ENCODE measurements at regions not wholly inside any gene's neighbourhood (a gene's known extent, or its start where the extent isn't known, plus 50 kb on each side); places are given as distances from the start of the nearest gene placed in this dataset.

DNA sequence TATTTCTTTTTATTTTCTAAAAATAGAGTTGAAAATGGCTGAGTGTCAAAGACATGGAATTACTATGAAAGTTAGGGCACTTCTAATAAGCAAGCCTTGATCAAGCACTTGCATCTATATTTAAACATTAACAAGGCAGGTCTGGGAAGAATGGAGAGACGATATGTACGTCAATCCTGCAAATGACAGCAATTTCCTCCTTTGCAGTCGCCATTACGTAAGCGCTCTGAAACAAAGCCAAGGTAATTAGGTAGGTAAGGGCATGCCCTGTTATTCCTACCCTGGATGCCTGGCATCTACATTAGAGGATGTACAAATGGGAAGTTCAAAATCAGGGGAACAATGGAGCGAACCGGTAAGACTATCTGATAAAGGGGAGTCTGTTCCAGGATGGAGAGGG lies 664.0 kb upstream of the ARGLU1 start:
- Histone ChIP-seq H3K36me3 (replicated peaks in 1 of 2; ENCODE audit: control insufficient read depth in 1 of 2, insufficient read depth in 2 of 2, low read length in 1 of 2) (no peaks in the 10 kb centered on the region), H3K27me3 (ENCODE audit: insufficient read depth) (no peaks in the 10 kb centered on the region), H4K20me1 (ENCODE audit: insufficient read depth) (no peaks in the 10 kb centered on the region; the same call in 1 of the 2 replicates), H2AFZ (ENCODE audit: low read depth) (no peak overlapping the region), H3K4me2 (no peak overlapping the region), H3K9me3 (no peaks in the 10 kb centered on the region), H3K9ac (no peak overlapping the region), H3K4me1 (ENCODE audit: control insufficient read depth in 1 of 2, insufficient read depth in 2 of 2, low read depth in 1 of 2, low read length in 1 of 2) (peaks cover 0 to 4% of the 10 kb centered on the region in 2 experiments; a peak in 2 of 4 replicates), H3K4me3 (ENCODE audit: low read depth in 2 of 2, low read length in 1 of 2) (no peak overlapping the region), H3K9me2 (no peaks in the 10 kb centered on the region), H3F3A (replicated peaks; ENCODE audit: insufficient read depth) (no peaks in the 10 kb centered on the region), H3K79me2 (ENCODE audit: insufficient read depth) (no peaks in the 10 kb centered on the region), H3K27ac (ENCODE audit: low read depth in 2 of 2, low read length in 1 of 2) (no peak overlapping the region)
- DNase-seq: no peak
- ChIA-PET CTCF (interaction anchor here (2.0 kb wide), 1 partner anchor 924 kb away, joined by 5 read pairs; no protein-coding TSS in a partner anchor), POLR2A (no interaction called here)
- TF ChIP-seq EP300 (IDR thresholded peaks at IDR 0.05; ENCODE audit: borderline replicate concordance in 1 of 2, low read depth in 1 of 2, low read length in 1 of 2): no peak
- WGBS (ENCODE audit: low lambda C conversion rate): 93% methylated on average over 7 of the region's 7 CpGs

DNA sequence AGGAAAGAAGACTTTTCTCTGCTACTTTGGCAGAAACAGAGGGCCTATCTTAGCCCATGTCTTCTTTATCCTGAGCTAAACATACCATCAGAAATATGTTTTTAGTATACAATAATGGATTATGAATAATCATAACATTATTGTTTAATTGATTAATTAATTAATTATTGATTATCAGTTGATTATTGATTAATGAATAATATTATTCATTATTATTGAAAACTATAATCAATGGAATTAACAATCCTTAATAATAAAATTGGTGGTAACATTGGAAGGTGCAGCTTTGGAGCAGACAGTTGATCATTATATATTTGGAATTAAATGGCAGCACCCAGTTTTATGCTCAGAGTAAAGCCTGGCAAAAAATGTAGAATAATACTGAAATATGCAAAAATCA lies 655.9 kb upstream of the ARGLU1 start:
- Histone ChIP-seq H3K27ac (ENCODE audit: low read depth in 2 of 2, low read length in 1 of 2) (no peak overlapping the region), H3K4me2 (no peak overlapping the region), H4K20me1 (ENCODE audit: insufficient read depth) (no peaks in the 10 kb centered on the region; the same call in 1 of the 2 replicates), H3K79me2 (ENCODE audit: insufficient read depth) (no peaks in the 10 kb centered on the region), H3K4me3 (ENCODE audit: low read depth in 2 of 2, low read length in 1 of 2) (no peak overlapping the region), H2AFZ (ENCODE audit: low read depth) (no peak overlapping the region), H3K9me3 (no peaks in the 10 kb centered on the region), H3K4me1 (ENCODE audit: control insufficient read depth in 1 of 2, insufficient read depth in 2 of 2, low read depth in 1 of 2, low read length in 1 of 2) (peaks cover 0 to 2% of the 10 kb centered on the region in 2 experiments; a peak in 1 of 4 replicates), H3K27me3 (ENCODE audit: insufficient read depth) (no peaks in the 10 kb centered on the region), H3K36me3 (replicated peaks in 1 of 2; ENCODE audit: control insufficient read depth in 1 of 2, insufficient read depth in 2 of 2, low read length in 1 of 2) (no peaks in the 10 kb centered on the region), H3F3A (replicated peaks; ENCODE audit: insufficient read depth) (no peaks in the 10 kb centered on the region), H3K9me2 (no peaks in the 10 kb centered on the region), H3K9ac (no peak overlapping the region)
- CTCF ChIA-PET: interaction anchor here (0.9 to 2.0 kb wide), 3 partner anchors 13 to 427 kb away, joined by 3 to 5 read pairs (median 3); no protein-coding TSS in a partner anchor
- DNase-seq: no peak
- POLR2A ChIA-PET: no interaction called here
- no peak for TF ChIP-seq FOSL2 (IDR thresholded peaks at IDR 0.05; ENCODE audit: borderline replicate concordance, low read depth)
- TF ChIP-seq GABPA (IDR thresholded peaks at IDR 0.05; ENCODE audit: low read depth): no peak
- TF ChIP-seq FOXM1 (IDR thresholded peaks at IDR 0.05; ENCODE audit: low read depth): no peak
- no peak for TF ChIP-seq RAD21 (IDR thresholded peaks at IDR 0.05; ENCODE audit: low read length)
- no peak for TF ChIP-seq EZH2phosphoT487 (IDR thresholded peaks at IDR 0.05; ENCODE audit: borderline replicate concordance, low read depth)
- TF ChIP-seq EP300 (IDR thresholded peaks at IDR 0.05; ENCODE audit: borderline replicate concordance in 1 of 2, low read depth in 1 of 2, low read length in 1 of 2): no peak
- no peak for TF ChIP-seq REST (IDR thresholded peaks at IDR 0.05; ENCODE audit: low read depth, low read length)
- TF ChIP-seq SMC3 (IDR thresholded peaks at IDR 0.05; ENCODE audit: low read depth, low read length): no peak
- TF ChIP-seq NRF1 (IDR thresholded peaks at IDR 0.05; ENCODE audit: low read depth, low read length): no peak
- no peak for TF ChIP-seq PBX3 (IDR thresholded peaks at IDR 0.05)
- TF ChIP-seq RFX5 (IDR thresholded peaks at IDR 0.05; ENCODE audit: low read length): no peak
- TF ChIP-seq, protein P1, sequence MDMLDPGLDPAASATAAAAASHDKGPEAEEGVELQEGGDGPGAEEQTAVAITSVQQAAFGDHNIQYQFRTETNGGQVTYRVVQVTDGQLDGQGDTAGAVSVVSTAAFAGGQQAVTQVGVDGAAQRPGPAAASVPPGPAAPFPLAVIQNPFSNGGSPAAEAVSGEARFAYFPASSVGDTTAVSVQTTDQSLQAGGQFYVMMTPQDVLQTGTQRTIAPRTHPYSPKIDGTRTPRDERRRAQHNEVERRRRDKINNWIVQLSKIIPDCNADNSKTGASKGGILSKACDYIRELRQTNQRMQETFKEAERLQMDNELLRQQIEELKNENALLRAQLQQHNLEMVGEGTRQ (IDR thresholded peaks at IDR 0.05; ENCODE audit: borderline replicate concordance, low read depth, low read length): no peak
- no peak for TF ChIP-seq MXI1 (IDR thresholded peaks at IDR 0.05; ENCODE audit: low read depth, low read length)
- TF ChIP-seq, protein P2, sequence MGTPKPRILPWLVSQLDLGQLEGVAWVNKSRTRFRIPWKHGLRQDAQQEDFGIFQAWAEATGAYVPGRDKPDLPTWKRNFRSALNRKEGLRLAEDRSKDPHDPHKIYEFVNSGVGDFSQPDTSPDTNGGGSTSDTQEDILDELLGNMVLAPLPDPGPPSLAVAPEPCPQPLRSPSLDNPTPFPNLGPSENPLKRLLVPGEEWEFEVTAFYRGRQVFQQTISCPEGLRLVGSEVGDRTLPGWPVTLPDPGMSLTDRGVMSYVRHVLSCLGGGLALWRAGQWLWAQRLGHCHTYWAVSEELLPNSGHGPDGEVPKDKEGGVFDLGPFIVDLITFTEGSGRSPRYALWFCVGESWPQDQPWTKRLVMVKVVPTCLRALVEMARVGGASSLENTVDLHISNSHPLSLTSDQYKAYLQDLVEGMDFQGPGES (IDR thresholded peaks at IDR 0.05; ENCODE audit: low read depth, low read length): no peak
- TF ChIP-seq JUND (IDR thresholded peaks at IDR 0.05): no peak
